ENCODE measurements at regions not wholly inside any gene's neighbourhood (a gene's known extent, or its start where the extent isn't known, plus 50 kb on each side); places are given as distances from the start of the nearest gene placed in this dataset.

- no peak for DNase-seq (ENCODE audit: low read depth in 2 of 2)
Measured at GRCh38 chr5:61737301-61737963, 405.4 kb downstream of the ZSWIM6 start.

- DNase-seq (ENCODE audit: low read depth in 2 of 2) = no peak
Measured at GRCh38 chr5:61737964-61738340, 405.9 kb downstream of the ZSWIM6 start.

GRCh38 chr5:61738446-61738845 lies 406.4 kb downstream of the ZSWIM6 start:
- DNase-seq (ENCODE audit: low read depth in 2 of 2) = no peak

- peak in 1 of 2 donors; percentile 3 for DNase-seq (ENCODE audit: low read depth in 2 of 2)
Measured at GRCh38 chr5:61744690-61745619, 412.9 kb downstream of the ZSWIM6 start.

GRCh38 chr5:61746831-61747575 lies 414.9 kb downstream of the ZSWIM6 start:
- DNase-seq (ENCODE audit: low read depth in 2 of 2) = no peak

- DNase-seq (ENCODE audit: low read depth in 2 of 2) = no peak
Measured at GRCh38 chr5:61748121-61748520, 416.1 kb downstream of the ZSWIM6 start.

GRCh38 chr5:61748651-61749050 lies 416.6 kb downstream of the ZSWIM6 start:
- no peak for DNase-seq (ENCODE audit: low read depth in 2 of 2)

GRCh38 chr5:61752588-61752987 lies 420.5 kb downstream of the ZSWIM6 start:
- DNase-seq (ENCODE audit: low read depth in 2 of 2) = no peak

GRCh38 chr5:61754792-61755191 lies 422.7 kb downstream of the ZSWIM6 start:
- DNase-seq (ENCODE audit: low read depth in 2 of 2) = no peak

GRCh38 chr5:61755726-61756222 lies 423.7 kb downstream of the ZSWIM6 start:
- DNase-seq (ENCODE audit: low read depth in 2 of 2) = no peak

- DNase-seq (ENCODE audit: low read depth in 2 of 2) = no peak
Measured at GRCh38 chr5:61758711-61759110, 426.7 kb downstream of the ZSWIM6 start.

GRCh38 chr5:61765471-61765870 lies 433.4 kb downstream of the ZSWIM6 start:
- no peak for DNase-seq (ENCODE audit: low read depth in 2 of 2)

- DNase-seq (ENCODE audit: low read depth in 2 of 2) = no peak
Measured at GRCh38 chr5:61766141-61766540, 434.1 kb downstream of the ZSWIM6 start.

- no peak for DNase-seq (ENCODE audit: low read depth in 2 of 2)
Measured at GRCh38 chr5:61767231-61768080, 435.4 kb downstream of the ZSWIM6 start.

- peak; percentile 20 to 32 for DNase-seq (ENCODE audit: low read depth in 2 of 2)
Measured at GRCh38 chr5:61768692-61769281, 436.7 kb downstream of the ZSWIM6 start.

- DNase-seq (ENCODE audit: low read depth in 2 of 2) = no peak
Measured at GRCh38 chr5:61771062-61771461, 439.0 kb downstream of the ZSWIM6 start.

- no peak for DNase-seq (ENCODE audit: low read depth in 2 of 2)
Measured at GRCh38 chr5:61771808-61772207, 439.8 kb downstream of the ZSWIM6 start.

- no peak for DNase-seq (ENCODE audit: low read depth in 2 of 2)
Measured at GRCh38 chr5:61775901-61776300, 443.8 kb downstream of the ZSWIM6 start.

GRCh38 chr5:61777292-61777691 lies 445.2 kb downstream of the ZSWIM6 start:
- DNase-seq (ENCODE audit: low read depth in 2 of 2) = no peak

- no peak for DNase-seq (ENCODE audit: low read depth in 2 of 2)
Measured at GRCh38 chr5:61779743-61780142, 447.7 kb downstream of the ZSWIM6 start.

GRCh38 chr5:61783481-61783880 lies 451.4 kb downstream of the ZSWIM6 start:
- DNase-seq (ENCODE audit: low read depth in 2 of 2) = no peak
